ENCODE measurements at regions not wholly inside any gene's neighbourhood (a gene's known extent, or its start where the extent isn't known, plus 50 kb on each side); places are given as distances from the start of the nearest gene placed in this dataset.

- H3K4me3 ChIP-seq (ENCODE audit: low read depth, low read length): no peak overlapping the region
- no peak for DNase-seq (ENCODE audit: low read depth)
Measured at GRCh38 chr13:44243198-44243857, 130.3 kb upstream of the SERP2 start.

- DNase-seq (ENCODE audit: low read depth): no peak
- H3K4me3 ChIP-seq (ENCODE audit: low read depth, low read length): no peak overlapping the region
Measured at GRCh38 chr13:44244288-44244687, 129.3 kb upstream of the SERP2 start.

GRCh38 chr13:44249431-44249836 is 124.2 kb upstream of the SERP2 start:
- DNase-seq (ENCODE audit: low read depth): peak; percentile 84

GRCh38 chr13:44252938-44253337 is 120.7 kb upstream of the SERP2 start:
- H3K4me3 ChIP-seq (ENCODE audit: low read depth, low read length): no peak overlapping the region
- DNase-seq (ENCODE audit: low read depth): no peak

More at GRCh38 chr13:44249431-44249836, 124.2 kb upstream of the SERP2 start:
- H3K4me3 ChIP-seq (ENCODE audit: low read depth, low read length): no peak overlapping the region

- H3K4me3 ChIP-seq (ENCODE audit: low read depth, low read length): no peak overlapping the region
- DNase-seq (ENCODE audit: low read depth): no peak
Measured at GRCh38 chr13:44255771-44256364, 117.8 kb upstream of the SERP2 start.

GRCh38 chr13:44257796-44258195 is 115.8 kb upstream of the SERP2 start:
- no peak for DNase-seq (ENCODE audit: low read depth)
- H3K4me3 ChIP-seq (ENCODE audit: low read depth, low read length): no peak overlapping the region

GRCh38 chr13:44259045-44260027 is 114.3 kb upstream of the SERP2 start:
- DNase-seq (ENCODE audit: low read depth): no peak
- no peak overlapping the region for H3K4me3 ChIP-seq (ENCODE audit: low read depth, low read length)

- DNase-seq (ENCODE audit: low read depth): no peak
- no peak overlapping the region for H3K4me3 ChIP-seq (ENCODE audit: low read depth, low read length)
Measured at GRCh38 chr13:44260336-44260735, 113.3 kb upstream of the SERP2 start.

GRCh38 chr13:44263751-44264620 is 109.6 kb upstream of the SERP2 start:
- DNase-seq (ENCODE audit: low read depth): no peak
- no peak overlapping the region for H3K4me3 ChIP-seq (ENCODE audit: low read depth, low read length)

GRCh38 chr13:44266305-44266704 is 107.3 kb upstream of the SERP2 start:
- no peak for DNase-seq (ENCODE audit: low read depth)
- no peak overlapping the region for H3K4me3 ChIP-seq (ENCODE audit: low read depth, low read length)

GRCh38 chr13:44266772-44267171 is 106.9 kb upstream of the SERP2 start:
- DNase-seq (ENCODE audit: low read depth): no peak
- H3K4me3 ChIP-seq (ENCODE audit: low read depth, low read length): no peak overlapping the region

- H3K4me3 ChIP-seq (ENCODE audit: low read depth, low read length): no peak overlapping the region
- DNase-seq (ENCODE audit: low read depth): no peak
Measured at GRCh38 chr13:44267203-44267602, 106.4 kb upstream of the SERP2 start.

GRCh38 chr13:44267980-44268379 is 105.6 kb upstream of the SERP2 start:
- no peak overlapping the region for H3K4me3 ChIP-seq (ENCODE audit: low read depth, low read length)
- no peak for DNase-seq (ENCODE audit: low read depth)

GRCh38 chr13:44268980-44269379 is 104.6 kb upstream of the SERP2 start:
- DNase-seq (ENCODE audit: low read depth): no peak
- H3K4me3 ChIP-seq (ENCODE audit: low read depth, low read length): no peak overlapping the region

- no peak for DNase-seq (ENCODE audit: low read depth)
Measured at GRCh38 chr13:44270150-44270549, 103.5 kb upstream of the SERP2 start.

GRCh38 chr13:44271031-44271455 is 102.6 kb upstream of the SERP2 start:
- no peak overlapping the region for H3K4me3 ChIP-seq (ENCODE audit: low read depth, low read length)
- no peak for DNase-seq (ENCODE audit: low read depth)

More at GRCh38 chr13:44270150-44270549, 103.5 kb upstream of the SERP2 start:
- no peak overlapping the region for H3K4me3 ChIP-seq (ENCODE audit: low read depth, low read length)

GRCh38 chr13:44271473-44271872 is 102.2 kb upstream of the SERP2 start:
- no peak for DNase-seq (ENCODE audit: low read depth)
- no peak overlapping the region for H3K4me3 ChIP-seq (ENCODE audit: low read depth, low read length)

GRCh38 chr13:44271915-44272341 is 101.7 kb upstream of the SERP2 start:
- no peak overlapping the region for H3K4me3 ChIP-seq (ENCODE audit: low read depth, low read length)
- no peak for DNase-seq (ENCODE audit: low read depth)

GRCh38 chr13:44272692-44273091 is 100.9 kb upstream of the SERP2 start:
- no peak overlapping the region for H3K4me3 ChIP-seq (ENCODE audit: low read depth, low read length)
- DNase-seq (ENCODE audit: low read depth): no peak

All from skeletal muscle cell (primary cell).